ENCODE measurements at regions not wholly inside any gene's neighbourhood (a gene's known extent, or its start where the extent isn't known, plus 50 kb on each side); places are given as distances from the start of the nearest gene placed in this dataset.

DNA sequence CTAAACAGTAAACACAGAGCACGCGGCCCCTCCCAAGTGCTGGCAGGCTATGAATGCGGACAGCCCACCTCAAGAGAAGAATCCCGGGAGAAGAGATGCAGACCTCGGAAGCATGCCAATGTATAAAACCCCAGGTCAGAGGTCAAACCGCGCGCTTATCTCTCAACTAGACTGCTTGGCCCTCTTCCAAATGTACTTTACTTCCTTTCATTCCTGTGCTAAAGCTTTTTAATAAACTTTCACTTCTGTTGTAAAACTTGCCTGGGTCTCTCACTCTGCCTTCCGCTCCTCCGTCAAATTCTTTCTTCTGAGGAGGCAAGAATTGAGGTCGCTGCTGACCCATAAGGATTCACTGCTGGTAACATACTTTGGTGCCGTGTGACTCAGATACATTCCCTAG, 216.0 kb downstream of the S1PR1 start:
- TF ChIP-seq, protein P1, sequence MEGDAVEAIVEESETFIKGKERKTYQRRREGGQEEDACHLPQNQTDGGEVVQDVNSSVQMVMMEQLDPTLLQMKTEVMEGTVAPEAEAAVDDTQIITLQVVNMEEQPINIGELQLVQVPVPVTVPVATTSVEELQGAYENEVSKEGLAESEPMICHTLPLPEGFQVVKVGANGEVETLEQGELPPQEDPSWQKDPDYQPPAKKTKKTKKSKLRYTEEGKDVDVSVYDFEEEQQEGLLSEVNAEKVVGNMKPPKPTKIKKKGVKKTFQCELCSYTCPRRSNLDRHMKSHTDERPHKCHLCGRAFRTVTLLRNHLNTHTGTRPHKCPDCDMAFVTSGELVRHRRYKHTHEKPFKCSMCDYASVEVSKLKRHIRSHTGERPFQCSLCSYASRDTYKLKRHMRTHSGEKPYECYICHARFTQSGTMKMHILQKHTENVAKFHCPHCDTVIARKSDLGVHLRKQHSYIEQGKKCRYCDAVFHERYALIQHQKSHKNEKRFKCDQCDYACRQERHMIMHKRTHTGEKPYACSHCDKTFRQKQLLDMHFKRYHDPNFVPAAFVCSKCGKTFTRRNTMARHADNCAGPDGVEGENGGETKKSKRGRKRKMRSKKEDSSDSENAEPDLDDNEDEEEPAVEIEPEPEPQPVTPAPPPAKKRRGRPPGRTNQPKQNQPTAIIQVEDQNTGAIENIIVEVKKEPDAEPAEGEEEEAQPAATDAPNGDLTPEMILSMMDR (IDR thresholded peaks at IDR 0.05; ENCODE audit: insufficient read depth, low read length, missing control alignments): no peak
- ChIA-PET CTCF (interaction anchor here (0.7 kb wide), 1 partner anchor 21 kb away, joined by 3 read pairs; no protein-coding TSS in a partner anchor), POLR2A (no interaction called here)
- H3K4me3 ChIP-seq (ENCODE audit: low read depth, low read length): no peak overlapping the region
- no peak for DNase-seq (ENCODE audit: low read depth, low spot score)

- TF ChIP-seq, protein P1 (IDR thresholded peaks at IDR 0.05; ENCODE audit: insufficient read depth, low read length, missing control alignments): no peak
- no peak for DNase-seq (ENCODE audit: low read depth, low spot score)
- H3K4me3 ChIP-seq (ENCODE audit: low read depth, low read length): no peak overlapping the region
- POLR2A ChIA-PET: no interaction called here
- CTCF ChIA-PET: interaction anchor here (0.7 kb wide), 1 partner anchor 20 kb away, joined by 3 read pairs; no protein-coding TSS in a partner anchor
Measured at GRCh38 chr1:101453844-101454243, 217.0 kb downstream of the S1PR1 start.

DNA sequence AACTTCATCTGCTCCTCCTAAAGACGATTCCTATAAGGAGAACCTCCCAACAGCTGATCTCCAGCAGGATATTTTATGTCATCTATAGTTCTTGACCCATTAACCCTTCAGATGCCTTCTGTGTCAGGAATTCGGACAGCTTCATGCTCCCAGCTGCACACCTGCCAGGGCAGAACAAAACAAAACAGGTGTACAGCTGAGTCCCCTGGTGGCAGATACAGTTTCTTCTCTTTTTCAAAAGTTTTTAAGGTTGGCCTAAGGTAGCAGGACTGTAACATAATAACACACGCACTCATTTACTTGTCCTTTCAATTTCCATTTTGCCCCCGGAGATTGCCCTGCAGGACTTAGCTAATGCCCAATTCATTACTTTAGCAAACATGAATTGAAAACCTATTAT, 218.3 kb downstream of the S1PR1 start:
- H3K4me3 ChIP-seq (ENCODE audit: low read depth, low read length): no peak overlapping the region
- CTCF ChIA-PET: no interaction called here
- DNase-seq (ENCODE audit: low read depth, low spot score): no peak
- POLR2A ChIA-PET: no interaction called here
- TF ChIP-seq, protein P1 (IDR thresholded peaks at IDR 0.05; ENCODE audit: insufficient read depth, low read length, missing control alignments): no peak

DNA sequence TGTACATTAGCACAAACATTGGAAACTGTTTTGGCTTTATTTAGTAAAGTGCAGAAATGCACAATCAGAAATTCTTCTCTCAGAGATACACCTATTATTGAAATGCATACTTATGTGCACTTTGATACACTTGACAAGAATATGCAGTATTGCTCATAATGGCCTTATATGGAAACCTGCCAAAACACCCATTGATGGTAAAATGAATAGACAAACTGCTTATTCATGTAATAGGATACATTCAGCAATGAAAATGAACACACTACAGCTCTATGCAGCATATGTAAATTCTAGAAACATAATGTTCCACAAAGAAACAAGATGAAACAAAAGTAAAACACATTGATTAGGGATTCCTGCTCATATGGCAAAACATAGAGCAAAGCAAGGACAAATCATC, 223.9 kb downstream of the S1PR1 start:
- ChIA-PET CTCF (no interaction called here), POLR2A (no interaction called here)
- TF ChIP-seq, protein P1 (IDR thresholded peaks at IDR 0.05; ENCODE audit: insufficient read depth, low read length, missing control alignments): no peak
- no peak overlapping the region for H3K4me3 ChIP-seq (ENCODE audit: low read depth, low read length)
- DNase-seq (ENCODE audit: low read depth, low spot score): no peak

- no peak for DNase-seq (ENCODE audit: low read depth, low spot score)
- H3K4me3 ChIP-seq (ENCODE audit: low read depth, low read length): no peak overlapping the region
- ChIA-PET POLR2A (no interaction called here), CTCF (no interaction called here)
- TF ChIP-seq, protein P1 (IDR thresholded peaks at IDR 0.05; ENCODE audit: insufficient read depth, low read length, missing control alignments): no peak
Measured at GRCh38 chr1:101463195-101463594, 226.4 kb downstream of the S1PR1 start.

DNA sequence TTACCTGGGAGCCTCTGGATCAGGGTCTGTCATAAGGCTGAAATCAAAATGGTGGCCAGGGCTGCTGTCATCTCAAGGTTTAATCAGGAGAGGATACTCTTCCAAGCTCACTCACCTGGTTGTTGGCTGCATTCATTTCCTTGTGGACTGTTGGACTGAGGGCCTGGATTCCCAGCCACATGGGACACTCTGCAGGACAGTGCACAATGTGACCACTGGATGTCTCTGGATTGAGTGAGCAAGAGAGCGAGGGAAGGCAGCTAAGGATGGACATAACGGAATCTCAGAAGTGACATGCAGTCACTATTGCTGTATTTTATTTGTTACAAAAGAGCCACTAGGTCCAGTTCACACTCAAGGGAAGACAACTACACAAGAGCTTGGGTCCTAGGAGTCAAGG, 229.1 kb downstream of the S1PR1 start:
- ChIA-PET CTCF (no interaction called here), POLR2A (no interaction called here)
- no peak for DNase-seq (ENCODE audit: low read depth, low spot score)
- no peak overlapping the region for H3K4me3 ChIP-seq (ENCODE audit: low read depth, low read length)
- TF ChIP-seq, protein P1 (IDR thresholded peaks at IDR 0.05; ENCODE audit: insufficient read depth, low read length, missing control alignments): no peak
